CD4-positive, alpha-beta T cell treated with Interferon alpha-2 for 1 hour (primary cell): ENCODE measurements at regions not wholly inside any gene's neighbourhood (a gene's known extent, or its start where the extent isn't known, plus 50 kb on each side); places are given as distances from the start of the nearest gene placed in this dataset.
A peak's percentile ranks its signal among the peaks of the same experiment; 100 is the strongest.

ENCODE experiments used
- DNase-seq, 2 donors: peaks; one replicate each; pipeline ENCODE4 v3.0.0-alpha.2; 2020 to 2022

DNA sequence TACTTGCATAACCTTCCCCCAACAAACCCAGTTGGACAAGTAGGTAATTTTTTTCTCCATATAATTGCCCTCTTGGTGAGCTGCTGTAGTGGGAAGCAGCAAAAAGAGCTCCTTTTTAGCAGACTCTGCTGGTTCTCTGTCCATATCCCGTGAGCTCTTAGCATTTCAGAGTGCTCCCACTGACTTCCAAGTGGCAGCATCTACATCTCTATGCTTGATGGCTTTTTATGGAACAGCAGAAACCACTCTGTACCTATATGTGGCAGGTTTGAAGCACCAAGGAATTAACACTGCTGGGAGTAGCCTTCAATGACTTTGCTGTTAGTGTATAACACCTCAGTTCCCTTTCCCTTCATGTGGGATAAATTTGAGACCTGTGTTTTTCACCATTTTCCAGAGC is 168.4 kb upstream of the NHS start:
- no peak for DNase-seq

DNA sequence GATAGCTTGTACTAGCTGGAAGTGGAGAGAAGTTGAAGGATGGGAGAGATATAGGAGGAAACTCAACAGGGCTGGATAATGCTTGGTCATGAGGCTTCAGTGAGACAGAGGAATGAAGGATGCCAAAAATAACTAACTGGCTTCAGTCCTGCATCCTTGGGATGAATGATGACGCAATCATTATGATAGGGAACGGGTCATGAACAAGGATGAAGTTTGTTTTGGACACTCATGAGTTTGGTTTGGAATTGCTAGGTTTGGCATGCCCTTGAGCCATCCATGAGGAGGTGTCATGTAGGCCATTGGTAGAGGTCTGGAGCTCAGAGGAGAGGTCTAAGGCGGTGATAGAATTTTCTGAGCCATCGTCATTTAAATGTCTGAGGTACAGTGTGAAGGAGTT is 160.0 kb upstream of the NHS start:
- no peak for DNase-seq

DNA sequence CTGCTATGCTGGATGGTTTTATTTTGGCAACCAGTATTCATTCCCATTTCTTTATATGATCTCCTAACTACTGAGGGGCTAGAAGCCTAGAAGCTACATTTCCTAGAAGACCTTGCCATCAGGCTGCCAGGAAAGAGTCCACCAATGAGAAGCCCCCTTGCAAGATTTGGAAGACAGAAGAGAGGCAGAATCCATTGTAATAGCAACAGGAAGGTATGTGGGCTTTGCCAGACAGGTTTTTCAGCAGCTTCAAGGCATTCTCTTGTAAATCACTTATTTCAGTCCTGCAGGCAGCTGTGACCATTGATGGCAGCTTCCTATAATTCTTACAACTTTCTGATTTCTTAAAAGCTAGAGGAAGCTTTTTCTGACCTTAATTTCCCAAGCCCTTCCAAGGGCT is 148.3 kb upstream of the NHS start:
- DNase-seq: no peak

DNA sequence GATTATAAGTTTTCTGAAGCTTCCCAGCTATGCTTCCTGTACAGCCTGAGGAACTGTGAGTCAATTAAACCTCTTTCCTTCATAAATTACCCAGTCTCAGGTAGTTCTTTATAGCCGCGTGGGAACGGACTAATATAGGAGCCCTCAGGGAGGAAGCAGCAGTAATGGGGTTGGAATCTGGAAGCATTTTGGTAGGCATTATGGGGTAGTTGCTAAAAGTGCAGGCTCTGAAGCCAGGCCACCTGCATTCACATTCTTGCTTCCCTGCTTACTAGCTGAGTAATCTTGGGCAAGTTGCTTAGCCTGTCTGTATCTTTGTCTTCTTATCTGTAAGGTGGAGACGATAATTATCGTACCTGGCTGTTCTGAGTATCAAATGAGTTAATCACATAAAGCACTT is 137.9 kb upstream of the NHS start:
- no peak for DNase-seq

DNA sequence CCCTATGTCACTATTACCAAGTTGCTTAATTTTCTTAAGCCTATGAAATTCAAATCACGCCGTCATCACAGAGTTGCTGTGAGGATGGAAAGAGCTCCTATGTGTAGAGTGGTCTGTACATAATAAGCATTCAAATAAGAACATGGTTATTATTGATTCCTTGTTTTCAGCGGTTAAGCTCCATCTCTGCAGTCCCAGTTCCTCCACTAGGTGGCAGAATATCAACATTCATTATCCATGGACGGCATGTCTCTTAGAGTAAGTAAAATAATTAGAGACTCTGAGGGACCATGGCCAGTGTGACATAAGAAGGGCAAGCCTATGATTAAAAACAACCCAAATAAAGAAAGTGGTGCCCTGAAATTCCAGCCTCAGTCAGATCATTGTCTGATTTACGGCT is 132.5 kb upstream of the NHS start:
- peak; percentile 4 to 36 for DNase-seq

DNA sequence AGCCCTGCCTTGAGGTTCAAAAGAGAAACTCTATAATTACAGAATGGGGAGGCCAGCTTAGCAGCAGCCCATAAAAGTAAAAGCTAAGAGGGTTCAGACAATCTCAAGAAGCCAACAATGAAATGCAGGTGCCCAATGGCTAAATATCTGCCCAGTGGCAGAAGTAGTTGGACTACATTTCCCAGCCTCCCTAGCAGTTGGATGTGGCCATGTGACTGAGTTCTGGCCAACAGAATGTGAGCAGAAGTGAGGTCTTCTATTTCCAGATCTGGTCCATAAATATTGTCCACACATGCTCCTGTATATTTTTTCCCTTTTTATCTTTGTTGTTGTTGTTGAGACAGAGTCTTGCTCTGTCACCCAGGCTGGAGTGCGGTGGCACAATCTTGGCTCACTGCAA is 127.9 kb upstream of the NHS start:
- DNase-seq: no peak

DNA sequence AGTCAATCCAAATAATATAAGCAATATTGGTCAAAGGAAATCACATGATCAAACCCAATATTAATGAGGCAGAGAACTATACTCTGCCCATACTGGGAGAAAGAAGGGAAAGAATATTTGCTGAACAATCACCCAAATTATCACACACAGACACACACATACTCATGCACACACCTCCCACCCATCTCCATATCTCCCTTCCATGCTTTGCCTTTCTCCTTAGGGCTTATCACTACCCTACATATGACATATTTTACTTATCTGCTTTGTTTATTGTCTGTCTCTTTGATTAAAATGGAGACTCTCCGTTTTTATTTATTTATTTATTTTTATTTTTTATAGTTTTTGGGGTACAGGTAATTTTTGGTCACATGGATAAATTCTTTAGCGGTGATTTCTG is 112.9 kb upstream of the NHS start:
- DNase-seq: no peak

DNA sequence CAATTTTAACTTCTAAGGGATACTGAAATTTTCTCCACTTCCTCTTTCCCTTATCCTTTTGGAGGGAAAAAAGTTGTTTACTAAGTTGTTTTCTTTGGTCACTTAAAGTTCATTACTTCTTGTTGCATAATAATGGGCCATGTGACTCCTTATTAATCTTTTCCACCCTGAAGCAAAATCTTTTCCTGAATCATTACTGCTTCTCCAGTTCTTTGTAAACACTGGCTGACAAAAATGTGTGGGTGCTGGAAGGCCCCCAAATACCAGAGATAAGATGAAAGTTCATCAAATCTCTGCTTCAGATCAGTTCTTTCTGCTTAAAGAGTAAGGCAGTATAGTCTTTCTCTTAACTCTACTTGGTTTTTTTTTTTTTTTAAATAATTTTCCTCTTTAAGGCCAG is 108.9 kb upstream of the NHS start:
- DNase-seq: no peak

DNA sequence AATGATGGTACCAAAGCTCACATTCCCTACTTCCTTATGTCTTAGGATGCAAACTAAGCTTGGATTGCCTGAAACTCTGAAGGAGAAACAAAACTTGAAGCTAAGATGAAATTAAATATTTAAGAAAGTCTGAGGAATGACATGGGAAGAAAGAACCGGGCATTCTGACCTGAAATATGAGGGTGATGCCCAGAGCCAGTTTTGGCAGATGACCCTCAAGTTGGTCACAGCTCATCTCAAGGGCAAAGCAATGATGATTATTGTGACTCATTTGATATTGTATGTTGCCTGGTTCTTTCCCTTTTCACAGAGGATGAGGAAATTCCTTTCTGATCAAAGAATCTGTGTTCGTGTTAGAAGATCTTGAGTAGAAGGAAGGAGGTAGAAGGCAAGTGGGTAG is 96.0 kb upstream of the NHS start:
- no peak for DNase-seq

DNA sequence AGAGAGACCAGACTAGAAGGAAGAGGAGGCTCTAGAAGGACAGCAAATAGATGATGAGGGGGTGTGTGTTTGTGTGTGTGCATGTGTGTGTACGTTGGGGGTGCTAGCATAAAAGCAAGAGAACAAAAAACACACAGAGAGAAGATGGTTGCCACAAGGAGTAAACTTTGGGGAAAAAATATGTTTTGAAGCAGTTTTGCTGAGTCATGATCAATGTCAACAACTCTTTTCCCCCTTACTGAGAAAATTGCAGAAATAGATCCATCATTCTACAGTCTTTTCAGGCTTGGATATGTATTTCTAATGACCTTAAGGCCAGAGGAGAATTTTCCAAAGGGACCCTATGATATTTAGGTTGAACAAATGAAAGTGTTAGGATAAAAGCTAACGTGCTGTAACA is 89.0 kb upstream of the NHS start:
- no peak for DNase-seq

DNA sequence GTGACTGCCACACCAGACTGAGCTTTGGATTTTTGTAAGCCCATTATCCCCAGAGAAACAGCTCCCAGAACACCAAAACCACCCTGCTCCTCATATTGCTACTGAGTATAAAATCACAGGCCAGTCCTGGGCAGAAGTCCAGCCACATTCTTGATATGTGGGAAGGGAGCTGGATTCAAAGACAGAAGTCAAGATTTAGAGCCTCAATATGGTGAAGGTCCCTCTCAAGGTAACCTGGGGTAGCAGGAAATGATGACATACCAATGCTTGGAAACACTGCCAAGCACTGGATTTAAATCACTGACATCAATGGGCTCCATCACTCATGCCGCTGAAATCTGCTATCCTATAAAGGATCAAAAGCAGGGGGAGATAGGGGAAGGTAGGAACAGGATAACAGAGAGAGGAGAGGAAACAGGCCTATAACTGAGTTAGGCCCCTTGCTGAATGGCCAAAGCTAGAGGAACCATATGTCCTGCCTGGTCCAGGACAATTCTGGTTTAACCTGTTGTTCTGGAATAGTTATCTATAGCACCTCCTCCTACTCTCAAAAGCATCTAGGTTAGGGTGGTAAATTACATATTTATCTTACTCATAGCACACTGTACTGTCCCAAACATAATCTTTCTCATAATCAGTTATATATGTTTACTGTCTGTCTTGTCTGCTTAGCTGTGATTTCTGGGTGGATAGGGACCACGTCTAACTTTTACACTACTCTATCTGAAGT is 83.7 kb upstream of the NHS start:
- no peak for DNase-seq

DNA sequence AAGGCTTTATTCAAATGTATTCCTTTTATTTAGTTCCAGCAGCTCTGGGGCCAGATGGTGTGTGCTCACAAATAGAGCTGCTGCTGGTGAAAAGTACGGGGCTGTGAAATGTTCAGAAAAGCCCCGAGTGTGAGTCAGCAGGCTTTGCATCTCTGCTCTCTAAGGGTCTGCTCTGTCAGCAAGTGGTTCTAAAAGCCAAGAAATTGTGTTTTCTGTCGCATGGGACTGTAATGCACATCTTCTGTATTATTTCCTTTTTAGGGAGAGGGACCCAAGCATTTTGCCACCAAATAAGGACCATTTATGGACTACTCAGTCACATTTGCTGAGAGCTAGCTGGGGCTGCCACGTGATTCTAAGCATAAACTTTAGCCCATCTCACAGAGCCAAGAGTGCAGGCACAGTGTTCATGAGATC is 82.9 kb upstream of the NHS start:
- no peak for DNase-seq

DNA sequence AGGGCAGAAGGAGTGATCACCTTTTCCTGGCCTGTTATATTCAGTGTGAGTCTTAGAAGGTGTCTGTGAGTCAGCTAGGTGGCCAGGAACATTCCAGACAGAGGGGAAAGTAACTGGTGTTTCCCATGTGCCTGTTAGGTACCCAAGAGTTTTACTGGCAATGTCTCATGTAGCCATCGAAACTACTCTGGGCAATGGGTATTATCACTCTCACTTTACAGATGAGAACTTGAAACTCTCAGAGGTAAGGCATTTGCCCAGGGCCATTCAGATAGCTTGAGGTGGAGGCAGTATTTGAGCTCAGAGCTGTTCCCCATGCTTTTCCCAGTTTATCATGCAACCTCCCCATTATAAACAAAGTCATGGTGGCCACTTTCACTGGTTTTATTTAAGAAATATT is 80.4 kb upstream of the NHS start:
- DNase-seq: no peak

DNA sequence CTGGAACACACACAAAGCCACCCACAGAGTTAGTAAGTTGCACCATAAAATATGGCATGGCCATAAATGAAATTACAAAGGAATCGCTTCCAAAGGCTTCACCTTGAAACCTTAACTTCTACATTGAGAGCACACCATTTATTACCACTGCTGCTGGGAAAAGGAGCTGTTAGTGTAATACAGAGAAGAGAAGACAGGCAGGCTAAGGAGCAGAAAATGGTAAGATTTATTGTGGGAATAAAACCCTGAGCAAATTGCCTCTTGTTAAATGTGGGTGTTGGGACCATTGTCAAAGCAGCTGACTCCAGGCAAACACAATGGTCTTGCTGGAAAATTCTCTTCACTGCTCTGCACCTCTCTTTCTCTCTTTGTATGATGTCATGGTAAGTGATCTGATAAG is 79.2 kb upstream of the NHS start:
- no peak for DNase-seq

DNA sequence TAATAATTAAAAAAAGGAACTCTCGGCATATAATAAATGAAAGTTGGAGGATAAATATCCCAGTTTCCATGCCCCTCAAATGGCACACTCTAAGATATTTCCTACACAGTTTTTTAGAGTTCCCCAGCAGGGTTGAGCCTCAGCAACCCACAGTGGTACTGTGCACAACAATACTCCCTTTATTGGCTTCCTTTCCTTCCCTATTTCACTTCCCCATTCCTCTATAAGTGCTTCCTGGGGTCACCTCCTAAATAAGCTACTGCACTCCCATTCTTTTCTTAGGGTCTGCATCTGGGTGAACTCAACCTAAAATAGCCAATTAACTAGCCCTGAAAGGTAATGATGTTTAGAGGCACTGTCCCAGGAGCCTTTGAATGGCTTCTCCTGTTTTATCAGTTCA is 76.4 kb upstream of the NHS start:
- DNase-seq: no peak

DNA sequence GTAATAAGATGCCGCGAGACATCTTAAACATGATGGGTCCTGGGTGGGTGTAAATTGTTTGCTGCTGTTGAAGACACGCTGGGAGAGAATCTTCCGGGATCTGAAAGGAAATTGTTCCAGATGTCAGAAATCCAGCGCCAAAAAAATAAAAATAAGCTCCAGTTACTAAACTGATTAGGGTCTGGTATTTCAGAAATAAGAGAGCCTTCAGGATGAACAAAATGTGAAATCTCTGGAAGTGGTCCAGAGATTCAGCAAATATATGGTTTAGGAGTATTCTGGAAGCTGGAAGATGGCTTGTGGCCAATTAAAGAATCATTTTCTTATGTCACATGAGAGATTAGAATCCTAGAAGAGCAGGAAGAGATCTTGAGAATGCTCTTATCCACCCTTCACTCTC is 75.8 kb upstream of the NHS start:
- no peak for DNase-seq

DNA sequence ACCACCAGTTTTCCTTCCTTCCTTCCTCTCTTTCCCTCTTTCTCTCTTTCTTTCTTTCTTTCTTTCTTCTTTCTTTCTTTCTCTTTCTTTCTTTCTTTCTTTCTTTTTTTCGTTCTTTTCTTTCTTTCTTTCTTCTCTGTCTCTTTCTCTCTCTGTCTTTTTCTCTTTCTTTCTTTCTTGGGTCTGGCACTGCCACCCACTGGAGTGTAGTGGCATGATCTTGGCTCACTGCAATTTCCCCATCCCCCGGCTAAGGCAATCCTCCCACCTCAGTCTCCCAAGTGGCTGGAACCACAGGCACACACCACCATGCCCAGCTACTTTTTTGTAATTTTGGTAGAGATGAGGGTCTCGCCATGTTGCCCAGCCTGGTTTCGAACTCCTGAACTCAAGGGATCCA is 51.6 kb upstream of the NHS start:
- DNase-seq: no peak
